ENCODE measurements at regions not wholly inside any gene's neighbourhood (a gene's known extent, or its start where the extent isn't known, plus 50 kb on each side); places are given as distances from the start of the nearest gene placed in this dataset.
"Not testable (repeated sequence)": the region's sequence is repeated elsewhere in the genome, so short reads cannot be mapped to it uniquely, and the experiment has no call there.

DNA sequence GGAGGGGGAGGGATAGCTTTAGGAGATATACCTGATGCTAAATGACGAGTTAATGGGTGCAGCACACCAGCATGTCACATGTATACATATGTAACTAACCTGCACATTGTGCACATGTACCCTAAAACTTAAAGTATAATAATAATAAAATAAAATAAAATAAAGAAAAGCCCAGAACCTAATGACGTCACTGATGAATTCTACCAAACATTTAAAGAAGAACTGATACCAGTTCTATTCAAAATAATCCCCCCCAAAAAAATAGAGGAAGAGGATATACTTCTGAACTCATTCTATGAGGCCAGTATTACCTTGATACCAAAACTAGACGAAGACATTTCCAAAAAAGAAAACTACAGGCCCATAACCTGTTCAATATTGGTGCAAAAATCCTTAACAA is 68.6 kb upstream of the AR start:
- TF ChIP-seq CTCF, POLR2A, POLR2AphosphoS5 (IDR thresholded peaks at IDR 0.05): not testable (repeated sequence)

All from breast epithelium (tissue), 3 donors.